ENCODE measurements at regions not wholly inside any gene's neighbourhood (a gene's known extent, or its start where the extent isn't known, plus 50 kb on each side); places are given as distances from the start of the nearest gene placed in this dataset.

- DNase-seq (ENCODE audit: extremely low read depth, low read depth) = no peak
- no peak for TF ChIP-seq CTCF (IDR thresholded peaks at IDR 0.05; ENCODE audit: low read depth, low read length)
Measured at GRCh38 chr4:124973716-124974115, 261.2 kb upstream of the ANKRD50 start.

- no peak for DNase-seq (ENCODE audit: extremely low read depth, low read depth)
Measured at GRCh38 chr4:124970011-124970410, 257.5 kb upstream of the ANKRD50 start.

GRCh38 chr4:124965497-124965891 is 253.0 kb upstream of the ANKRD50 start:
- no peak for TF ChIP-seq CTCF (IDR thresholded peaks at IDR 0.05; ENCODE audit: low read depth, low read length)
- DNase-seq (ENCODE audit: extremely low read depth, low read depth) = no peak

More at GRCh38 chr4:124970011-124970410, 257.5 kb upstream of the ANKRD50 start:
- TF ChIP-seq CTCF (IDR thresholded peaks at IDR 0.05; ENCODE audit: low read depth, low read length) = no peak

- TF ChIP-seq CTCF (IDR thresholded peaks at IDR 0.05; ENCODE audit: low read depth, low read length) = no peak
- DNase-seq (ENCODE audit: extremely low read depth, low read depth) = no peak
Measured at GRCh38 chr4:124964852-124965496, 252.4 kb upstream of the ANKRD50 start.

- no peak for TF ChIP-seq CTCF (IDR thresholded peaks at IDR 0.05; ENCODE audit: low read depth, low read length)
- no peak for DNase-seq (ENCODE audit: extremely low read depth, low read depth)
Measured at GRCh38 chr4:124964251-124964650, 251.7 kb upstream of the ANKRD50 start.

- no peak for DNase-seq (ENCODE audit: extremely low read depth, low read depth)
- TF ChIP-seq CTCF (IDR thresholded peaks at IDR 0.05; ENCODE audit: low read depth, low read length) = no peak
Measured at GRCh38 chr4:124961138-124961750, 248.7 kb upstream of the ANKRD50 start.

- no peak for TF ChIP-seq CTCF (IDR thresholded peaks at IDR 0.05; ENCODE audit: low read depth, low read length)
- no peak for DNase-seq (ENCODE audit: extremely low read depth, low read depth)
Measured at GRCh38 chr4:124958847-124959246, 246.3 kb upstream of the ANKRD50 start.

Measured in AG09319 (cell line).